ENCODE measurements at regions not wholly inside any gene's neighbourhood (a gene's known extent, or its start where the extent isn't known, plus 50 kb on each side); places are given as distances from the start of the nearest gene placed in this dataset.

DNA sequence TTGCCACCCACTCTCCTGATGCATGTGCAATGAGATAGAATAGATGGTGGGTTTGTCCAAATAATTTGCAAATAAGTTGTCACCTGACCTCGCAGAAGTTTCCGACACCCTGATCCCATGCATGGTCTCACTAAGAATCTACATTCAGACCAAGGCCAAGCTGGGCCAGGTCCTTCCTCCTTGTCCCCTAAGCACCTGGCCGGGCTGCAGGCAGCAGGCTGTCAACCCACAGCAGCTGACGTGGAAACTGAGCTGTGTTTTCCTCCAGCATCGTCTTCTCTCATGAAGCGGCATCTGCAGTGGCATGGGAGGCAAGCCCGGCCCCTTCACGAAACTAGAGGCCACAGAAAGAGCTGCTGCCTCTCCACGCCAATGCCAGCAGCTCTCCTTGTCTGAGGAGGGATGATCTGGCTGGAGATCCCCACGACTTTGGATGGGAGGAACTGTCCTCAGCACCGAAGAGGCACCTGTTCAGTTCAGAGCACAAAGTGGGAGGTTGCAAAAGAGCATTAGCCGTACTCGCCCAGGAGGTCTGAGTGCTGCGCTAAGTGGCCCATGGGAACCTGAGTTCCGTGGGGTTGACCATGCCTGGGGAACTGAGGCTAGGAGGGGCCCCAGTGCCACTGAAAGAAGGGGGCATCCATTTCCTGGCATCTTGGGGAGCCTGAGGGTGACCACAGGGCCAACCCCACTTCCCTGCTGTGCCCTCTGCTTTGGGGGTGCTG, 110.5 kb upstream of the INSIG1 start:
- Histone ChIP-seq H3K36me3 (ENCODE audit: insufficient read depth, low read length) (no peaks in the 10 kb centered on the region), H3K4me3 (no peak overlapping the region), H3K9ac (ENCODE audit: insufficient read length) (no peak overlapping the region), H3K27ac (no peak overlapping the region), H3K9me3 (ENCODE audit: low read depth, low read length) (peaks cover 5% of the 10 kb centered on the region)
- no peak for DNase-seq (ENCODE audit: low read depth, low spot score)
- no peak for TF ChIP-seq EZH2 (IDR thresholded peaks at IDR 0.05)
- no peak for TF ChIP-seq POLR2AphosphoS5 (IDR thresholded peaks at IDR 0.05; ENCODE audit: borderline replicate concordance, low read depth, low read length)
- no peak for TF ChIP-seq FOXP2 (optimal IDR thresholded peaks at IDR 0.05; ENCODE audit: control extremely low read depth, extremely low read length, insufficient read depth)

DNA sequence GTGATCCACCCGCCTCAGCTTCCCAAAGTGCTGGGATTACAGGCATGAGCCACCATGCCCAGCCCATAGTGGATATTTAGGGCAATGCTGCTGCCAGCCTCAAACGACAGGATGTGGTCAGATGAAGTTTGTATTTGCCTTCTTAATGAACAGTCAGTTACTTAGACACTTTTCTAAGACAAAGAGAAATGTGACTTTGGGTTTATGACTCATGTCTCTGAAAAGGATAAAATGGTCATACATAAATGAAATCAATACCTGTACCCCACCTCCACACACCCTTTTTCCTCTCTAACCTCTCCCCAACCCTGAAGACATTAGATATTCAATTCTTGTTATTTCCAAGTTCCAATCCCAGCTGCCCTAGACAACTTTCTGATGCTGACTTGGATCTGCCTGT, 109.3 kb upstream of the INSIG1 start:
- TF ChIP-seq FOXP2 (optimal IDR thresholded peaks at IDR 0.05; ENCODE audit: control extremely low read depth, extremely low read length, insufficient read depth) (no peak), EZH2 (IDR thresholded peaks at IDR 0.05) (no peak), POLR2AphosphoS5 (IDR thresholded peaks at IDR 0.05; ENCODE audit: borderline replicate concordance, low read depth, low read length) (no peak)
- peaks cover 5% of the 10 kb centered on the region for H3K9me3 ChIP-seq (ENCODE audit: low read depth, low read length)
- no peaks in the 10 kb centered on the region for H3K36me3 ChIP-seq (ENCODE audit: insufficient read depth, low read length)
- H3K4me3 ChIP-seq = no peak overlapping the region
- H3K9ac ChIP-seq (ENCODE audit: insufficient read length) = no peak overlapping the region
- H3K27ac ChIP-seq = no peak overlapping the region
- DNase-seq (ENCODE audit: low read depth, low spot score) = no peak

DNA sequence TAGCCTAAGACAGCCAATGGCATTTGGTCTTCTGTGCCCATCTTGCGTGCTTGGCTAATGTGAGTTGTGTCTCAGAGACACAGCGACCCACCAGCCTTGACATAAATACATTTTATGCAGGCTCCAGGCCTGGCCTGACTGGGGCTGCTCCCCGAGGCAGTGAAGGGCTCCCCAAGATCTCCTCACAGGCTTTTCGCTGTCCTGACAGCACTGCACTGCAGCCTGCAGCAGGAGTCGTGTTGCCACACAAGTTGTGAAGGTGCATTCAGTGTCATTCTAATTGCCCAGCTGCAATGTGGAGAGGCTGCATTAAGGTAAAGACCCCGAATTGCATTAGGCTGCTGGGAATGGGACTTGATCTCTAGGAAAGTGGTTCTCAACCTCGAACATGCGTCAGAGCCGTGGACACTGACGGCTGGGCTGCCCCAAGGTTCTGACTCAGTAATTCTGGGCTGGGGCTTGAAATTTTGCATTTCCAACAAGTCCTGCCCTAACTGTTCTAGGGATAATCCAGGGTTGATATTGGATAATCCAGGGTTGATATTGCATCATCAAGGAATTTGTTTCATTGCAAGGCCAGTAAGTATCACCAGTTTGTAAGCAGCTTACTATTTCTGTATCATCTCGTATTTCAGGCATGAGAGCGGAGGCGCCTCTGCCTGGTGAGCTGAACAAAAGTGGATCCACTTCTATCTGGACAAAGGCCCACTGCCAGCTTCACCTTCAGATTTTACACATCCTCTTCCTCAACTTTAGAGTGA, 108.7 kb upstream of the INSIG1 start:
- Histone ChIP-seq H3K27ac (no peak overlapping the region; the same call in 1 of the 2 replicates), H3K9me3 (ENCODE audit: low read depth, low read length) (peaks cover 5% of the 10 kb centered on the region)
- DNase-seq (ENCODE audit: low read depth, low spot score) = no peak

DNA sequence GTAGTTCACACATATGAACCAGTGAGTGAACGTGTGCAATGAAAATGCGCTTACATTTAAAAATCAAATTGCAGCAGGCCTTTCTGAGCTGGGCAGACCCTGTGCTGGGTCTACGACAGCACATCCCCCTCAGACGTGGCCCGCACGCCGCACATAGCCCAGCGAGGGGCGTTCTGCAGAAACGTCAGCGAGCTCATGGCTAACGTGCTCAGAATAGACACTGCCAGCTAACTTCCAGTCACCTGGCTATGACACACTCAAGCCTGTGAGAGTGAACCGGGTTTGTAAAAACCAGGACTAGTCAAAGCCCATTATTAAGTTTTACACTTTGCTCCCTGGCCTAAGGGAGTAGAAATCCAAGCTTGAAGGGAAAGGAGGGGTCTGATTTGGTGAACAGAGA, 108.1 kb upstream of the INSIG1 start:
- no peak for TF ChIP-seq EZH2 (IDR thresholded peaks at IDR 0.05)
- TF ChIP-seq FOXP2 (optimal IDR thresholded peaks at IDR 0.05; ENCODE audit: control extremely low read depth, extremely low read length, insufficient read depth) = no peak
- TF ChIP-seq POLR2AphosphoS5 (IDR thresholded peaks at IDR 0.05; ENCODE audit: borderline replicate concordance, low read depth, low read length) = no peak
- Histone ChIP-seq H3K4me3 (no peak overlapping the region), H3K27ac (no peak overlapping the region; the same call in 1 of the 2 replicates), H3K9ac (ENCODE audit: insufficient read length) (no peak overlapping the region), H3K9me3 (ENCODE audit: low read depth, low read length) (peaks cover 4% of the 10 kb centered on the region), H3K36me3 (ENCODE audit: insufficient read depth, low read length) (no peaks in the 10 kb centered on the region)
- DNase-seq (ENCODE audit: low read depth, low spot score) = no peak

More for the DNA sequence above, 108.7 kb upstream of the INSIG1 start:
- Histone ChIP-seq H3K9ac (ENCODE audit: insufficient read length) (no peak overlapping the region), H3K4me3 (no peak overlapping the region), H3K36me3 (ENCODE audit: insufficient read depth, low read length) (no peaks in the 10 kb centered on the region)
- TF ChIP-seq POLR2AphosphoS5 (IDR thresholded peaks at IDR 0.05; ENCODE audit: borderline replicate concordance, low read depth, low read length) (no peak), EZH2 (IDR thresholded peaks at IDR 0.05) (no peak), FOXP2 (optimal IDR thresholded peaks at IDR 0.05; ENCODE audit: control extremely low read depth, extremely low read length, insufficient read depth) (no peak)

DNA sequence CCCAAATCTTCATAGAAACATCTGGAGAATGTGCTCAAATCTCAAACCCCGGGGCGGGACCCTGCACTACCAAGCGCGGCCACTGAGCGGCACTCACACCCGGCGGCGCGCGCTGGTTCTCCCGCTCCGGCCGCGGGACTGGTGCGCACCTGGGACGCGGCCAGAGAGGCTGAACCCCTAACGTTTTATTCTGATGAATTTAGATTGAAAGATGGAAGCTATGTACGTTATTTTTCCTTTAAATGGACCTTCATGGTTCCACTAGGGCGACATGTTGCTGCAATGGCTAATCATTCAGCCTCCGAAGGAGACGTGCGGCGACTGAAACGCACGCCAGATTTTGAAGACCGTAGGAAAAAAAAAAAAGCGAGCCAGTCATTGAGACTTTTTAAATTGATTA, 107.0 kb upstream of the INSIG1 start:
- H3K27ac ChIP-seq = no peak overlapping the region
- DNase-seq (ENCODE audit: low read depth, low spot score) = no peak
- 0 out of 2 replicates have a peak overlapping the region, but pooled peaks have one; percentile 24 for H3K4me3 ChIP-seq
- no peak overlapping the region for H3K9ac ChIP-seq (ENCODE audit: insufficient read length)
- no peak for TF ChIP-seq FOXP2 (optimal IDR thresholded peaks at IDR 0.05; ENCODE audit: control extremely low read depth, extremely low read length, insufficient read depth)
- no peak for TF ChIP-seq EZH2 (IDR thresholded peaks at IDR 0.05)
- TF ChIP-seq POLR2AphosphoS5 (IDR thresholded peaks at IDR 0.05; ENCODE audit: borderline replicate concordance, low read depth, low read length) = no peak
- H3K9me3 ChIP-seq (ENCODE audit: low read depth, low read length) = no peaks in the 10 kb centered on the region
- no peaks in the 10 kb centered on the region for H3K36me3 ChIP-seq (ENCODE audit: insufficient read depth, low read length)

DNA sequence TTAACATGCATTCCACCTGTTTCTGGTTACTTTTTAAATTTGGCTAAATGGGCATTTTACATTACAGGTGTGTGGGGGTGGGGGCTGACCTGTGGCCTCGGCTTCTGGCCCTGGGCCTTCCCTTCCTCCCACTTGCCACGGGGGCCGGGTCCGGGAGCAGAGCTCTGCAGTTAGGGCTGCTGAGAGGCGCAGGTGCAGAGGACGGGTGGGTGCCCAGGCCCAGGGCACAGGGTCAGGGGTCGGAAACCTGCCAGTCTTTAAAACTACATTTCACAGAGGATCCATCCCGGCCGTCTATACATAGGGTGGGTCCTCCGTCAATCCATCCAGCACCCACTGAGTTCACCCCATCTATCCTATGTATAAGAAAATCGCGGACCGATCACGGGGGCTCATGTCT, 106.5 kb upstream of the INSIG1 start:
- Histone ChIP-seq H3K9ac (ENCODE audit: insufficient read length) (no peak overlapping the region), H3K27ac (no peak overlapping the region), H3K4me3 (no peak overlapping the region), H3K9me3 (ENCODE audit: low read depth, low read length) (no peaks in the 10 kb centered on the region), H3K36me3 (ENCODE audit: insufficient read depth, low read length) (no peaks in the 10 kb centered on the region)
- DNase-seq (ENCODE audit: low read depth, low spot score) = no peak
- TF ChIP-seq FOXP2 (optimal IDR thresholded peaks at IDR 0.05; ENCODE audit: control extremely low read depth, extremely low read length, insufficient read depth) = no peak
- TF ChIP-seq EZH2 (IDR thresholded peaks at IDR 0.05) = no peak
- no peak for TF ChIP-seq POLR2AphosphoS5 (IDR thresholded peaks at IDR 0.05; ENCODE audit: borderline replicate concordance, low read depth, low read length)

DNA sequence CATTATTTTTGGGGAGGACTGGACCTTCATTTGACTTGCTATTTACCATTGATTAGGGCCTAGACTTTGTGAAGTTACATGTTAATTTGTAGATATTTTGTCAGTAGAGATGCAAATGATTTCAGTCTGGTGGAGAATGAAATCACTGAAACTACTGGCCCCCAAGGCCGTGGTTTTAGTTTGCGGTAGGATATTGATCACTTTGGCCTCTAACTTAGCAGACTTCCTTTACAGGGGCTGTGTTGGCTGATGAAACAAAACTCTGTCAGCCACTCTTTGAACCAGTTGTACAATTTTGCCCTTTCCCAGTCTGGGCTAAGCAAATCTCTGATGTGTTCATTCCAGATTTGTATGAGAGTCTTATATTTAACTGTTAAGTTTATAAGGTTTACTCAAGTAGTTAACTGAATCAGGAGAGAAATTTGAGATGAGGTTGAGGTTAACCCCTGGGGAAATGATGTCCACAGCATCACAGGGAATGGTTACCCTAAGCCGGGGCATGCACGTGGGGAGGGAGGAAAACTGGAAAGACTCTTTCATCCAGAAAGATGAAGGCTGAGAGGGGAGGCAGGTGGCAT, 105.7 kb upstream of the INSIG1 start:
- no peaks in the 10 kb centered on the region for H3K9me3 ChIP-seq (ENCODE audit: low read depth, low read length)
- H3K9ac ChIP-seq (ENCODE audit: insufficient read length) = no peak overlapping the region
- TF ChIP-seq POLR2AphosphoS5 (IDR thresholded peaks at IDR 0.05; ENCODE audit: borderline replicate concordance, low read depth, low read length) (no peak), EZH2 (IDR thresholded peaks at IDR 0.05) (no peak), FOXP2 (optimal IDR thresholded peaks at IDR 0.05; ENCODE audit: control extremely low read depth, extremely low read length, insufficient read depth) (no peak)
- DNase-seq (ENCODE audit: low read depth, low spot score) = no peak
- H3K4me3 ChIP-seq = no peak overlapping the region
- H3K36me3 ChIP-seq (ENCODE audit: insufficient read depth, low read length) = no peaks in the 10 kb centered on the region
- H3K27ac ChIP-seq = no peak overlapping the region

DNA sequence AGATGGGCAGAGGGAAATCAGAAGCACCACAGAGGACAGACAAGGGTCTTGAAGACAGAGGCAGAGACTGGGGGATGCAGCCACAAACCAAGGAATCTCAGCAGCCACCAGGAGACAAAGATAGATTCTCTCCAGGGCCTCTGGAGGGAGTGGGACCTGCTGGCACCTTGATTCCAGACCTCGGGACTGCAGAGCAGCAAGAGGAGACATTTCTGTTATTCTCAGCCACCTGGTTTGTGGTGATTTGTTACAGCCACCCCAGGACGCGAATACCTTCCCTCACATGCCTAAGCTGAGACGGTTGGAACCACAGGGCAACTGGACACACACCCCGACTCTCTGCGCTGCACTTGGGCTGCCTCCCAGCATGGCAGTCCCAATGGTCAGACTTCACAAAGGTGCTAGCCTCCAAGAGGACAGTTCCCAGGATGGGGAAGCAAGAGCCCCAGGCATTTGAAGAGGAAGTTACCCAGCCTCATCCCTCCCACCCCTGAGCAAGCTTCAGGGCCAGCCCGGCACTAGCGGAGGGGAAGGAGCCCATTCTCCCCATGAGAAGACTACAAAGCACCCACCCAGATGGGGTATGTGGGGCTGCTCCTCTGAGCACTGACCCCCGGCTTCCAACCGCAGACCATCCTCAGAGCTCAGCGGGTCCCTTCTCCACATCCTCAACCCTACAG, 104.6 kb upstream of the INSIG1 start:
- Histone ChIP-seq H3K27ac (no peak overlapping the region), H3K4me3 (no peak overlapping the region), H3K9ac (ENCODE audit: insufficient read length) (no peak overlapping the region), H3K36me3 (ENCODE audit: insufficient read depth, low read length) (no peaks in the 10 kb centered on the region), H3K9me3 (ENCODE audit: low read depth, low read length) (no peaks in the 10 kb centered on the region)
- TF ChIP-seq FOXP2 (optimal IDR thresholded peaks at IDR 0.05; ENCODE audit: control extremely low read depth, extremely low read length, insufficient read depth) (no peak), EZH2 (IDR thresholded peaks at IDR 0.05) (no peak), POLR2AphosphoS5 (IDR thresholded peaks at IDR 0.05; ENCODE audit: borderline replicate concordance, low read depth, low read length) (no peak)
- no peak for DNase-seq (ENCODE audit: low read depth, low spot score)

Measured in SK-N-MC (cell line).